ENCODE measurements at regions not wholly inside any gene's neighbourhood (a gene's known extent, or its start where the extent isn't known, plus 50 kb on each side); places are given as distances from the start of the nearest gene placed in this dataset.

- no peaks in the 10 kb centered on the region for H3K36me3 ChIP-seq
- H3K4me1 ChIP-seq, result no peaks in the 10 kb centered on the region
- intact Hi-C loops (cut with DNase I), result no loop called here
- H3K27ac ChIP-seq, result no peak overlapping the region
- H3K27me3 ChIP-seq, result no peaks in the 10 kb centered on the region
- TF ChIP-seq EP300 (IDR thresholded peaks at IDR 0.05), result no peak
- H3K4me3 ChIP-seq, result no peak overlapping the region
- peaks cover 0 to 4% (median 0%) of the 10 kb centered on the region in 4 donors for H3K9me3 ChIP-seq
- no peak for DNase-seq
- 90 to 91% methylated on average over 7 of the region's 7 CpGs for WGBS, 2 donors
Measured at GRCh38 chr7:34452363-34452762, 205.7 kb upstream of the NPSR1 start.

- 82 to 85% methylated on average over 2 of the region's 2 CpGs for WGBS, 2 donors
- TF ChIP-seq POLR2AphosphoS5 (IDR thresholded peaks at IDR 0.05), result no peak
- no peak for TF ChIP-seq POLR2A (IDR thresholded peaks at IDR 0.05)
- Histone ChIP-seq H3K27ac (no peak overlapping the region), H3K4me1 (no peaks in the 10 kb centered on the region), H3K36me3 (no peaks in the 10 kb centered on the region), H3K9me3 (peaks cover 0 to 3% (median 0%) of the 10 kb centered on the region in 4 donors), H3K27me3 (no peaks in the 10 kb centered on the region), H3K4me3 (no peak overlapping the region)
- intact Hi-C loops (cut with DNase I), result no loop called here
- DNase-seq, result no peak
Measured at GRCh38 chr7:34453150-34453549, 204.9 kb upstream of the NPSR1 start.

GRCh38 chr7:34454381-34454780 is 203.6 kb upstream of the NPSR1 start:
- intact Hi-C loops (cut with DNase I), result no loop called here
- H3K27ac ChIP-seq, result no peak overlapping the region
- H3K27me3 ChIP-seq, result no peaks in the 10 kb centered on the region
- no peak for DNase-seq
- H3K9me3 ChIP-seq, result no peaks in the 10 kb centered on the region
- H3K4me3 ChIP-seq, result no peak overlapping the region
- TF ChIP-seq EP300 (IDR thresholded peaks at IDR 0.05) (no peak), POLR2AphosphoS5 (IDR thresholded peaks at IDR 0.05) (no peak), POLR2A (IDR thresholded peaks at IDR 0.05) (no peak), CTCF (IDR thresholded peaks at IDR 0.05) (no peak)
- no peaks in the 10 kb centered on the region for H3K36me3 ChIP-seq
- 45 to 59% methylated on average over 4 of the region's 4 CpGs for WGBS, 2 donors
- H3K4me1 ChIP-seq, result no peaks in the 10 kb centered on the region

DNA sequence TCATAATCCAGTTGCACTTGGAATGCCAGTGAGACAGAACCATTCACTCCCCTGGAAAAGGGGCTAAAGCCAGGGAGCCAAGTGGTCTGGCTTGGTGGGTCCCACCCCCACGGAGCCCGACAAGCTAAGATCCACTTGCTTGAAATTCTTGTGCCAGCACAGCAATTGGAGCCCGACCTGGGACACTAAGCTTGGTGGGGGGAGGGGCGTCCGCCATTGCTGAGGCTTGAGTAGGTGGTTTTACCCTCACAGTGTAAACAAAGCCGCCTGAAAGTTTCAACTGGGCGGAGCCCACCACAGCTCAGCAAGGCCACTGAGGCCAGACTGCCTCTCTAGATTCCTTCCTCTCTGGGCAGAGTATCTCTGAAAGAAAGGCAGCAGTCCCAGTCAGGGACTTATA is 200.7 kb upstream of the NPSR1 start:
- 83 to 85% methylated on average over 7 of the region's 7 CpGs for WGBS, 2 donors
- intact Hi-C loops (cut with DNase I), result no loop called here
- peak; percentile 59 for DNase-seq

DNA sequence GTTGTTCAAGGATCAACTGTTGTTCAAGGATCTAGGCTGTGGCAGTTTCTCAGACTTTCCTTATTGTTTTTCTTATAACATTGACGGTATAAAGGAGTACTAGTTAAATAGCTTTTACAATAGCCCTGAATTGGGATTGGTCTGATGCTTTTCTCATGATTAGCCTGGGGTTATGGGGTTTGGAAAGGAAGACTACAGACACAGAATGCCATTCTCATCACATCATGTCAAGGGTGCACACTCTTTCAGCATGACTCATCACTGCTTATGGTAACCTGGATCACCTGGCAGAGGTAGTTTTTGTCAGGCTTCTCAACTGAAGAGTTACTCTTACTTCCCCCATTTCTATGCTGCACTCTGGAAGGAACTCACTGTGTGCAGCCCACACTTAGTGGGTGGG is 194.2 kb upstream of the NPSR1 start:
- intact Hi-C loops (cut with DNase I), result no loop called here
- Histone ChIP-seq H3K27me3 (no peaks in the 10 kb centered on the region), H3K9me3 (no peaks in the 10 kb centered on the region), H3K36me3 (no peaks in the 10 kb centered on the region), H3K4me1 (no peaks in the 10 kb centered on the region), H3K27ac (no peak overlapping the region), H3K4me3 (no peak overlapping the region)
- TF ChIP-seq EP300 (IDR thresholded peaks at IDR 0.05), result no peak
- 60 to 79% methylated on average over 1 of the region's 1 CpG for WGBS, 2 donors
- DNase-seq, result no peak

More for the DNA sequence above, 200.7 kb upstream of the NPSR1 start:
- Histone ChIP-seq H3K27ac (no peak overlapping the region), H3K27me3 (no peaks in the 10 kb centered on the region), H3K4me1 (no peaks in the 10 kb centered on the region), H3K36me3 (no peaks in the 10 kb centered on the region), H3K9me3 (no peaks in the 10 kb centered on the region), H3K4me3 (no peak overlapping the region)
- TF ChIP-seq POLR2AphosphoS5 (IDR thresholded peaks at IDR 0.05), result no peak
- no peak for TF ChIP-seq CTCF (IDR thresholded peaks at IDR 0.05)
- TF ChIP-seq EP300 (IDR thresholded peaks at IDR 0.05), result no peak
- TF ChIP-seq POLR2A (IDR thresholded peaks at IDR 0.05), result no peak

DNA sequence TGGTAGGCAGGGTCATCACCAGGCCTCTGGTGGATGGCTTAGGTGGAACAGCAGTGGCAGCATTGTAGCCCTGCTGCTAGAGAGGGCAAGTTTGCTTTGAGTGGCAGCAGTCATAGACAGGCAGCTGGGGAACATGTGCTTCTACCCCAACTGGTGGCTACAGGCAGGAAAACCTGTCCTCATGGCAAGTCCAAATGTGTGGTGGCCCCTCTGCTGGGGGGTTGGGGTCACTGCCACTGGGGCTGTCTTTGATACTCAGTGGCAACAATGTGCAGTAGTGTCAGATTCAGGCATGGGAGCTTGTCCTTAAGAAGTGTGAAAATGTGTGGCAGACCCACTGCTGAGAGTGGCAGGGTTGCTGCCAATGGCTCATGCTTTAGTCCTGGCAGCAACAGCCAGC is 186.2 kb upstream of the NPSR1 start:
- H3K4me3 ChIP-seq, result no peak overlapping the region
- H3K36me3 ChIP-seq, result no peaks in the 10 kb centered on the region
- intact Hi-C loops (cut with DNase I), result no loop called here
- no peak for TF ChIP-seq CTCF (IDR thresholded peaks at IDR 0.05)
- no peaks in the 10 kb centered on the region for H3K4me1 ChIP-seq
- H3K27ac ChIP-seq, result no peak overlapping the region
- DNase-seq, result no peak
- no peaks in the 10 kb centered on the region for H3K27me3 ChIP-seq
- H3K9me3 ChIP-seq, result peaks cover 0 to 7% (median 5%) of the 10 kb centered on the region in 4 donors
